ENCODE measurements at regions not wholly inside any gene's neighbourhood (a gene's known extent, or its start where the extent isn't known, plus 50 kb on each side); places are given as distances from the start of the nearest gene placed in this dataset.

DNA sequence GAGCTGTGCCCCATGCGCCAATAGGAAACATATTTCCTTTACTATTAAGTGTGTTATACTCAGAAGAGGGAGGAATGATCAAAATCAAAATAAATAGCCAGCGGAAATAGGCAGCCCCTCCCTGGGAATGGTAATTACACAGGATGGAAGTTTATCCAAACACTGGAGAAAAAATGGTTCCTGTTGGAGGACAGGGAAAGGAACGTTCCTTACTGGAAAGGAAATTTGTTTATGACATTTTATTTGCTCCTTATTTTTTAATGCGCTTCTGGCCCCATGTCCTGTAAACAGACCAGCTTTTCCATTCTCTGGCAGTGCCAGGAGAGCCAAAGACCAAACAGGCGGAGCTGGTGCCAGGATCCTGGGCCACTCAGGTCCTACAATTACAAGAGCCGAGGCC is 273.7 kb downstream of the SOX9 start:
- no peak for DNase-seq
- in situ Hi-C loops (cut with MboI; ENCODE audit: low pct_unique_long_range_greater_than_20kb, low sequenced_read_pairs), result no loop called here

DNA sequence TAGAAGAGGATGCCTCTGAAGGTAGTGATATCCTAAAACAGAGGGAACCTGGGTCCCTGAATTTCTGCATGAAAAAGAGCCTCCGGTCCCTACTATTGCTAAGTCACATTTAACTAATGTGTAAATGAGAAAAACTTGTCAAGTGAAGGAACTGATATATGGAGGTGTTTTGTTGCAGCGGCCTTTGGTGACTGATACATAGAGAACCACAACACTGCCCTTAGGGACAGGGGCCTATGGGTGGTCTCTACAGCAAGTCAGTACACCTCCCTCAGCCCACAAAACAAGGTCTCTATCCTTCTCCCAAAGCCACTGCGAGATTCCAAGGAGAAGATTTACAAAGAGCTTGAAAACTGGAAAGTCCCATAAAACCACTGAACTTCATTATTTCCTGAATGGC is 275.3 kb downstream of the SOX9 start:
- in situ Hi-C loops (cut with MboI; ENCODE audit: low pct_unique_long_range_greater_than_20kb, low sequenced_read_pairs), result no loop called here
- no peak for DNase-seq

DNA sequence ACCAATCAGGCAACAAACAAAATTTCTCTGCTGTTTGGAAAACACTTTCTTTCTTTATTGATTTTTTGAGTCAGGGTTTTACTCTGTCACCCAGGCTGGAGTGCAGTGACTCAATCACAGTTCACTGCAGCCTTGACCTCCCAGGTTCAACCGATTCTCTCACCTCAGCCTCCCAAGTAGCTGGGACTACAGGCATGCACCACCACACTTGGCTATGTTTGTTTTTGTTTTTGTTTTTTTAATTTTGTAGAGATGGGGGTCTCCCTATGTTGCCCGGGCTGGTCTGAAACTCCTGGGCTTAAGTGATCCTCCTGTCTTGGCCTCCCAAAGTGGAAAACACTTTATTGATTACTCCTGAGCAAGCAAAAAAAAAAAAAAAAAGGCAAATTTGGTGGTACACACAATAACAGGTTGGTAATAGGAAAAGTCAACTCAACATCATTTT is 276.4 kb downstream of the SOX9 start:
- in situ Hi-C loops (cut with MboI; ENCODE audit: low pct_unique_long_range_greater_than_20kb, low sequenced_read_pairs), result no loop called here
- DNase-seq, result no peak

DNA sequence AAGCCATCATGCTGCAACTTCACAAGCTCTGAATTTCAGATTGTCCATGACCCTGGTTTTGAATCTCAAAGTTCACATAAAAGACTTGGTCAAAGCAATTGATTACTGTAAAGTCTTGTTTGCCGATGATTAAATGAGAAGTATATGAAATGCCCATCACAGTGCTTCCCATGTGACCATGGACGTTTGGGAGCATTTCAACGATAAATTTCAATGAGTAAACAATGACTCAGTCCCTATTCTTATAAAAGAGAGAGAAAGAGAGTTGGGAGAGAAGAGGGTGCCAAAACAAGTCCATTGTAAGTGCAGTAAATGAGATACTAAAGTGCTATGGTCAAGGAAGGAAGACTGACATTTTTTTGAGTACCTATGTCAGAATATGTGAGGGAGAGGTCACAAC is 276.9 kb downstream of the SOX9 start:
- in situ Hi-C loops (cut with MboI; ENCODE audit: low pct_unique_long_range_greater_than_20kb, low sequenced_read_pairs), result no loop called here
- DNase-seq, result no peak

DNA sequence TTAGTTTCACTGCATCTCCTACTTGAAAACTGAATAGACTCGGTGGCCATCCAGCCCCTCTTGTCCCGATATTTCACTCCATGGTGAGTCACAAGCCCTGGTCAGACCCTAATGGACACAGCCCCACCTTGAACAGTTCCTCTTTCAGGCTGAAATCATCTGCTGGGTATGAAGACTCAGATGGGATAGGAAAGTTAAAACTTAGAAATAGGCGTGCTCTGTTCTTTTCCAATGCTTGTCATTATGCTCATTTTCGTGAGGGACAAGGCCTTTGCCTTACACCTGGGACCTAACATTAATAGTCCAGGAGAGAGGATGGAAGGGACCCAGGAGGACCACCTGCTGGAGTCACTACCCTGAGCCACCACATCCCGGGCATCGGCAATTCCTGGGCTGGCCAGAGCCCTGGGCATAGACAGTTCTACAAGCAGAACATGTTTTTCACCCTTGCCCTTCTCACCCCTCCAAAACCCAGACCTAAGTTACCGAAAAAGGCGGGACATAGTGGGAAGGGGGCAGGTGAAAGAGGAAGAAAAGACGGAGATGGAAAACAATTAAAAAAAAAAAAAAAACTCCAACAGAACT is 278.3 kb downstream of the SOX9 start:
- in situ Hi-C loops (cut with MboI; ENCODE audit: low pct_unique_long_range_greater_than_20kb, low sequenced_read_pairs), result no loop called here
- no peak for DNase-seq

DNA sequence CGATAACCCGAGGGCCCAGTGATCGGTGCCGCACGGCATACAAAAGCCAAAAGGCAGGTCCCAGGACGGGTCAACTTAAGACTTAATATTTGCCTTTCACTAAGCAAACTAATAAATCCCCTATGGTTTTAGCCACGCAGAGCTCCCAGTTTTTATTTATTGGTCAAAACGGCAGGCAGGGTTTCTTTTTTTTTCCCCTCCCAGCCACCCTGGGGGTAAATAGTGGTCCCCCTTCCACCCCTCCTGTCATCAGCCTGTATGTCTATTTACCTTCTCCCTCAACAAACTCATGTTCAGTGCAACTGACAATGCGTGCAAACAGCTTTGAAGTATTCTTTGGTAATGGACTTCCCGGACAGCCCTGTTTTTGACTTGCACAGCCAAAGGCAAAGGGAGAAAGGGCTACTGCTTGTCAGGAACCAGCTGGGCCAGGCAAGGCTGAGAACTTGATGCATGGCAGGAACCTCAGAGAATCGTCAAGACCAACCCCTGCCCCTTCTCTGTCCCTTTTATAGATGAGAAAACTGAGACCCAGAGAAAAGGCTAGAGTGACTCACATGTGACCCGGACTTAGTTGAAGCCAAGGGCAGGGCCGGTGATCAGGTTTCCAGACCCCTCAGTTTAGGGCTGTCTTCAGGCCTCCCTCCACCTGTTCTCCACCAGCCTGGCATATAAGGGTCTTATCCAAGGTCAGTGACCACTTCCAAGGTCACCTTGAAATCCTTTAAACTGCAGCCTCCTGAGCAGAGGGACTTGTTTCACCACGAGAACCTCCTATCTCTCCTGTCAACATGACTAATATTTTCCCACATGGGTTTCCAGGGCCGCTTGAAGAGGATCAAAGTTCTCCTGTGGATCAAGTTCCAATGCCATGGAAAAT is 279.0 kb downstream of the SOX9 start:
- in situ Hi-C loops (cut with MboI; ENCODE audit: low pct_unique_long_range_greater_than_20kb, low sequenced_read_pairs), result no loop called here
- no peak for DNase-seq

DNA sequence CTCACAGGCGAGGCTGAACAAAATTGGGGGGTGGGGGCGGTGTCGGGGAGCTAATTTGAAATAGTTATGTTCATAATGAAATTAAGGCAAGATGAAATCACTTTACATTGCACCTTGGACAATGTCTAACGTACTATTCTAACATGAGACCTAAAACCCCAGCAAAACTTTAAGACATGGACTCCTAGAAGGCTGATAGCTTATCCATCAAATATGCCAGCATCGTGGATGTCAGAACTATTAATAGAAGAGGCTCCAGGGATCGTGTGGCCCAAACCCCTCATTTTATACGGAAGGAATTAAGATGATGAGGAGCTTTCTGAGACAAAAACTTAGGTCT is 279.6 kb downstream of the SOX9 start:
- in situ Hi-C loops (cut with MboI; ENCODE audit: low pct_unique_long_range_greater_than_20kb, low sequenced_read_pairs), result no loop called here
- DNase-seq, result no peak

DNA sequence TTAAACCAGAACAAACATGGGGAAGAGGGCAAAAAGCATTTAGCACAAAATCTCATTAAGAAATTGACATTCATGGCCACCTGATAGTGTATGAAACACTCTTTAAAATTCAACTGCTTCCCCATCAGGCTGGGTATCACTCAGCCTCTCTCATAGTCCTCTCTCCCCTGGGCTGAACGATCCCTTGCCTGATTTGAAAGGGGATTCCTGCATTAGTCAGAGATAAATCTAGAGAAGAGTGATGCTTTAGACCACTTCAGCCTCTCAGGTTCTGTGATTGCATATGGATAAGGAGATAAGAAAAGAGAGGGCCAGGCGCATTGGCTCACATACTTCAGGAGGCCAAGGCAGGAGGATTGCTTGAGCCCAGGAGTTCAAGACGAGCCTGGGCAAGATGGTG is 280.0 kb downstream of the SOX9 start:
- in situ Hi-C loops (cut with MboI; ENCODE audit: low pct_unique_long_range_greater_than_20kb, low sequenced_read_pairs), result no loop called here
- DNase-seq, result no peak

DNA sequence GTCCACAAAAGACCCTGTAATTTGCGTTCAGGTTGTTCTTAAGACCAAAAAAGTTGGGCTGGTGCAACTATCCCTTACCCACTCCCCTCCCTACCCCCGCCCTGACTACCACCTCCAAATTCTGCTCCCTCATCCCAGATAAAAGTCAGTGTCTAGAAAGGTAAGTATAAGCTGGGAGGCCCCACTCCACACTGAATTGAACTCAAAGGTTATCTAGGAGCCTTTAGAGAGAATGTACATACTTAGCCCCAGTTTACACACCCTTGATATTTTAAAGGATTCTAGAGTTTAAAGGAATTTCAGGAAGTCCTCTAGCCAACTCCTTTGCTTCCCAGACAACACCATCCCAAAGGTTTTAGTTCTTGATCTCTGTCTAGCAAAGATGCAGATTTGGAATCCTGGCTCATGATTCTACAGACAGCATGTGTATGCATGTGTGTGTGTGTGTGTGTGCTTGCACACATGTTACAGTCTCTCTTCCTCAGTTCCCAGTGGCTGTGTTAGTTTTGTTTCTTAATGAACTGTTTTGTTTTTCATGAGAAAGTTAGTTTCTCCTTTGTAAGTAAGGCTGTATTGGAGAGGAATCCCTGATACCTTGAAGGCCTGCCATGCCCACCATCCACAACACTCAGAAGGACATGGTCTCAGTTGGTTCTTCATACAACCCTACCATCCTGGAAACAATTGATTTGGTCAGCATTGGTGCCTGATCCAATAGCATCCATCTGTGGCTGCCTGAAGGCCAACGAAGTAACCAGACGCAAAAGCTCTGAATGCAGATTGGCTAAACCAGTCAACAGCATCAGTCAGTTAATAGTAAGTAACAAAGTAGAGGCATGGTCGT is 281.3 kb downstream of the SOX9 start:
- in situ Hi-C loops (cut with MboI; ENCODE audit: low pct_unique_long_range_greater_than_20kb, low sequenced_read_pairs), result no loop called here
- DNase-seq, result no peak

DNA sequence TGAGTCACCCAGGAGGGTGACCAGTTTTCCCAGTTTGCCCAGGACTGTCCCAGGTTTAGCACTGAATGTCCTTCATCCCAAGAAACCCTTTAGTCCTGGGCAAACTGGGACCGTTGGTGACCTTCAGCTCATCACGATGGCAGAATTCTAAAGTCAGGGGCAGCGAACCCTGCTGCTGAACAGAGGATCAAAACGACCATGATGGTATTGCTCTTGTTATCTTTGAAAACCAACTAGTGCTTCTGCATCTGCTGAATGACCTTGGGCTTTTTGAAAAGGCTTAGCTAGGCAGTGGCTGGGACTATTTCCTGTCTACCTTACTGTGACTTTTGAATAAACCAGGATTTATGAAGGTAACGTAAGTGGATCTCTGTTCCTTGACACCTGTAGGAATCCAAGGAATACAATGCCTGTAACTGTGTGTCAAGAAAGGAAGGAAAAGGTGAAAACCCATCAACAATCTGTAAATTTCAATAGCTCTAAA is 281.9 kb downstream of the SOX9 start:
- in situ Hi-C loops (cut with MboI; ENCODE audit: low pct_unique_long_range_greater_than_20kb, low sequenced_read_pairs), result no loop called here
- no peak for DNase-seq

DNA sequence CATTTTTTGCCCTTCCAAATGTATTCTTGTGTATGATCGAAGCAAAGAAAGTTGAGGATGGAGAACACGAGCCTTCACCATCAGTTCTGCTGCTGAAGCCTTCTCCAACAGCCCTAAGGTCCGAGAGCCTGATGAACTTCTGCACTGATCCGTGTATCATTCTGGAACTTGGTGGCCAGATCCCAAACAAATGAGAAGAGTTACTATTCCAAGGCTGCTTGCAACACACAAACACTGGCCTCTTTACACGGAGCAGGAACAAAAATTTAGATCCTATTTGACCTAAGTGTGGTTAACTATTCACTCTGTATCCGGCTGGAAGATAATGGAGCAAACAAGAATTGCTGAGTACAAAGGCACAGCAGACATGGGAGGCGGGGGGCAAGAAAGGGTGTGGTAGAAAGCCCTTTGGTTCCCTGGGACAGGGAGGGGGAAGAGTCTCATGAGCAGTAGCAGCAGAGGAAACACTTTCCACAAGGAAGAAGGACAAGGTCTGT is 282.9 kb downstream of the SOX9 start:
- no peak for DNase-seq
- in situ Hi-C loops (cut with MboI; ENCODE audit: low pct_unique_long_range_greater_than_20kb, low sequenced_read_pairs), result no loop called here

DNA sequence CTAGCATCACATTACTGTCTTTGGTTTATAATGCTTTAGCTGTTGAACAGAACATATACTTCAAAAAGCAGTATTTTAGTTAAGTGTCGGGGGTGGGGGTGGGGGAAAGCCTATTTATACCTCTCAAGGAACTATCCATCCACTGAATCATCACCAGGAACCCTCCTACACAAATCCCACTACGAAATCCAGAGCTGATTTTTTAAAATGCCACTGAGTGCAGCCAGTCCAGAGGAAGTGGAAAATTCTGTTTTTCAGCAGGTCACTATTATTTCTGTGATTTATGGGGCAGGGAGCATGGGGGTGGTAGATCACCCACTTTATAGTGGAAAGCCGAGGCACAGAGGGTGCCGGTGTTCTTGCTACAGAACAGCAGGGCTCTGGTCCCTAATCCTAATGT is 284.1 kb downstream of the SOX9 start:
- in situ Hi-C loops (cut with MboI; ENCODE audit: low pct_unique_long_range_greater_than_20kb, low sequenced_read_pairs), result no loop called here
- DNase-seq, result no peak

DNA sequence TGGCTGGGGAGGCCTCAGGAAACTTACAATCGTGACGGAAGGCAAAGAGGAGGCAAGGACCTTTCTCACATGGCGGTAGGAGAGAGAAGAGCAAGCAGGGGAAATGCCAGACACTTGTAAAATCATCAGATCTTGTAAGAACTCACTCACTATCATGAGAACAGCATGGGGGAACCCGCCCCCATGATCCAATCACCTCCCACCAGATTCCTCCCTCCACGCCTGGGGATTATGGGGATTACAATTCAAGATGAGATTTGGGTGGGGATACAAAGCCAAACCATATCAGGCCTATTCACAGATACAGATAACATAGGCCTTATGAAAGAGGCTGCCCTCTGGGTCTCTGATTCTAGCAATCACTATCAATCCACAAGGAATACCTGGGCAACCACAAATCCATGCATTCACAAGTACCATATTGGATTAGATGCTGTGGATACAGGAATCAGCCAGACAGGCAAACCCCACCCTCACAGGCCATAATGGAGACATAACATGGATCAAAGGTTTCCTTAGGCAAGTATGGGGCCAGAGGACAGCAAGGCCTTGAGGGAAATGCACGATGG is 284.9 kb downstream of the SOX9 start:
- no peak for DNase-seq
- in situ Hi-C loops (cut with MboI; ENCODE audit: low pct_unique_long_range_greater_than_20kb, low sequenced_read_pairs), result no loop called here

DNA sequence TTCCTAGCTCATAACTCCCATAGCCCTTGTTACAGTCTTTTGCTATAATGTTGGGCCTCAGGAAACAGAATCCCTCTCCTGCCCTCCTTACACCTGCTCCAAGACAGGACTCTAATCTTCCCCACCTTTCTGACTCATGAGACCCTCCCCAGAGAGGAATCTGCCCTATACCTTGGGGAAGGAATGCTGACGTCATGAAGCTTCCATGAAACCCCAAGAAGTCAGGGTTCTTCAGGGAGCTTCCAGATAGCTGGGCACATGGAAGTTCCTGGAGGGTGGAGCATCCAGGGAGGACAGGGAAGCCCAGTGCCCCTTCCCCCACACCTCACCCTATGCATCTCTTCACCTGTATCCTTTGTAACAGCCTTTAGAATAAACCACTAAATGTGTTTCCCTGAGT is 285.7 kb downstream of the SOX9 start:
- in situ Hi-C loops (cut with MboI; ENCODE audit: low pct_unique_long_range_greater_than_20kb, low sequenced_read_pairs), result no loop called here
- DNase-seq, result no peak

DNA sequence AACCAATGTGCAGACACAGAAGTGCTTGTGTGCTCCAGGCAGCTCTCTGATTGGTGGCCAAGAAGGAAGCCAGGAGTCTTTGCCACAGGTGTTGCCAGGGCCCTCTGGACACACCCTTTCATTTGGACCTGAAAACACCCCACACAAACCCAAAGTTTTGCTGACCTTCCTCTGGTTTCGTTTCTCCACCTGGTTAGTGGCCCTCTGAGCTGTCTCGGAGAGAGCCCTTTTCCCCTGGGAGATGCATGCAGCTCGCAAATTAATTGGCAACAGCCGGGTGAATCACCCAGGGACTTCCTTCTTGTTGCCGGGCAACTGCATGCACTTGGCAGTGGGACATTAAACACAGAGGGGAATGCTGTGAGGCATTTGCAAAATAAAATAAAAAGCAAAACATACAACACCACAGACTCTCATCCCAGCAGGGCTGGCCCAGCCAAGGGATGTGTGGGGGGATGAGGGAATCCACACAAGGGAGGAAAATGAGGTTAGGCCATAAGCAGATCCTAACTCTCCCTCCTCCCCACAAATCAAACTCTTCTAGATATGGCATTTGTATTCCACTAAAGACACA is 286.6 kb downstream of the SOX9 start:
- no peak for DNase-seq
- in situ Hi-C loops (cut with MboI; ENCODE audit: low pct_unique_long_range_greater_than_20kb, low sequenced_read_pairs), result no loop called here

DNA sequence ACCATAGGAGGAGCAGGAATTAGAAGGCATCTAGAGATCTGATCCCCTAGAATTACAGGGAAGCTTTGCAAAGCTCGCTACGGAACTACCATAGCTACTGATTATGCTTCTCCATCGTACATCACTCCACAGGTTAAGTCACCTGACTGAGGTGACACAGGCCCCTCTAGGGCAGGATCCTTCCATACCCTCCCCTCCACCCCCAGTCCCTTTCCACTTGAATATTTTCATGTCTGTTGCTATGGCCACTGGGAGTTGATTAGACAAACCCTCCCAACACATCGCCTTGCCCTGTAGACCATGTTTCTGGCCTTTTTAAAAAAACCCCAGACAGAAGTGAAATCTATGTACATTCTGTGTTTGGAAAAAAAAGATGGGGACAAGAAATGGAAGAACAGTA is 287.1 kb downstream of the SOX9 start:
- no peak for DNase-seq
- in situ Hi-C loops (cut with MboI; ENCODE audit: low pct_unique_long_range_greater_than_20kb, low sequenced_read_pairs), result no loop called here

DNA sequence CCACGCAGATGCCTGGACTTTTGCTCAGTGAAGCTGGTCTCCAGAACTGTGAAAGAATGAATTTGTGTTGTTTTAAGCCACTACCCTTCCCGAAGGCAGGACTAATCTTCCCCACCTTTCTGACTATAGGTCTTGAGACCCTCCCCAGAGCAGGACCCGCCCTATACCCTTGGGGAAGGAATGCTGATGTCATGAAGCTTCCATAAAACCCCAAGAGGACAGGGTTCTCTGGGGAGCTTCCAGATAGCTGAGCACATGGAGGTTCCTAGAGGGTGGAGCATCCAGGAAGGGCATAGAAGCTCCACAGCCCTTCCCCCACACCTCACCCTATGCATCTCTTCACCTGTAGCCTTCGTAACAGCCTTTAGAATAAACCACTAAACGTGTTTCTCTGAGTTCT is 287.8 kb downstream of the SOX9 start:
- DNase-seq, result no peak
- in situ Hi-C loops (cut with MboI; ENCODE audit: low pct_unique_long_range_greater_than_20kb, low sequenced_read_pairs), result no loop called here

DNA sequence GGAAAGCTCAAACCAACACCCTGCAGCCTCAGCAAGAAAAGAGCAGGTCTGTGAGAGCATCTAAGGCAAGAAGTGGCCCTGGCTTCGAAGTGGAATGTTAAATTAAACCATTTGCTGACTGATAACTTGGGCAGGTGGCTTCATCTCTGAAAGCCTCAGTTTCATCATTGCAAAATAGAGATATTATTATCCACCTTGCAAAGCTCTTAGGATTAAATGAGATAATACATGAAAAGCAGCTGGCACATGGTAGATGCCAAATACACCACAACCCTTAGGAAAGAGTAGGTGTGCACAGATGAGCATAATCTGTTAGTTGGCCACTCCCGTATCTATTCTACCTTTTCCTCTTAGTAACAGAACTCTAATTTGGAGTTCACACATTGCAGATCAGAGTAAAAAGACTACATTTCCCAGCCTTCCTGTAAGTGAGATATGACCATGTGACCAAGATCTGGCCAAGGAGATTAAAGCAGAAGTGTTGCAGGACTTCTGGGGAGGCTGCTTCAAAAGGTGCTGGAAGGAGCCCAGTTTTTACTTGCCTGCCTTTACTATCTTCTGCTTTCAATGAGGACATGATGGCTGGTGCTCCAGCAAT is 288.7 kb downstream of the SOX9 start:
- in situ Hi-C loops (cut with MboI; ENCODE audit: low pct_unique_long_range_greater_than_20kb, low sequenced_read_pairs), result no loop called here

DNA sequence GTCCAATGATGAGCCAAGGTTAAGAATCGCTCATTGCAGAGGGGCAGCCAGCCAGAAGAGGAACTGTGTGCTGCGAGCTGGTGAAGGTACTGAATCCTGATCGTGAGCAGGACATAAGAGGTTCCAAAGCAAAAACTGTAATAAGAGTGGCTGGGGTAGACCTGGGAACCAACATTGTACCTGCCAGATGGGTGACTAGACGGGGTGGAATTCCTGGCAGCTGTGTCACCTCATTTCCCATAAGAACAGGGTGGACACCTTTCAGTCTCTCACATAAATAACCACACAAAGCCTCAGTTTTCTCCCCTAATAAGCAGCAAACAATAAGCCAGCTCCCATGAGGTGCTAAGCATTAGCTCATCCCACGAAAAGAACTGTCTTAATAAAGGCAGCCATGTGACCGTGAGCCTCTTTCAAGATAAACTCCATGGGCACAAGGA is 290.3 kb downstream of the SOX9 start:
- DNase-seq, result no peak
- in situ Hi-C loops (cut with MboI; ENCODE audit: low pct_unique_long_range_greater_than_20kb, low sequenced_read_pairs), result no loop called here

More for the DNA sequence above, 288.7 kb downstream of the SOX9 start:
- no peak for DNase-seq

Data from KBM-7 (cell line).